Prostate gland (tissue), 2 donors: ENCODE measurements at regions not wholly inside any gene's neighbourhood (a gene's known extent, or its start where the extent isn't known, plus 50 kb on each side); places are given as distances from the start of the nearest gene placed in this dataset.

Source experiments
- POLR2A ChIP-seq: fragments of 450-650 bp; IDR thresholded peaks from one replicate; pipeline ENCODE4 v1.6.1; 2016; ENCODE audit warnings: antibody characterized with exemption, mild to moderate bottlenecking
- POLR2AphosphoS5 ChIP-seq: sonication (generic); formaldehyde crosslinking; IDR thresholded peaks from one replicate; pipeline ENCODE4 v1.6.1; 2017; ENCODE audit warnings: antibody characterized with exemption
- TF ChIP-seq, protein P1 (sequence below), 4 experiments: fragments of 200-600 bp in 2 of 4; fragments of 450-650 bp in 2 of 4; sonication (generic) in 2 of 4; IDR thresholded peaks; 1 replicate in 3 of 4; 2 replicates in 1 of 4; pipeline ENCODE4 v1.5.1; 2016 to 2019; ENCODE audit warnings: antibody characterized with exemption in 4 of 4, mild to moderate bottlenecking in 2 of 4, moderate library complexity in 2 of 4

GRCh38 chr20:40806929-40807820, 118.1 kb upstream of the MAFB start:
- TF ChIP-seq, protein P1, sequence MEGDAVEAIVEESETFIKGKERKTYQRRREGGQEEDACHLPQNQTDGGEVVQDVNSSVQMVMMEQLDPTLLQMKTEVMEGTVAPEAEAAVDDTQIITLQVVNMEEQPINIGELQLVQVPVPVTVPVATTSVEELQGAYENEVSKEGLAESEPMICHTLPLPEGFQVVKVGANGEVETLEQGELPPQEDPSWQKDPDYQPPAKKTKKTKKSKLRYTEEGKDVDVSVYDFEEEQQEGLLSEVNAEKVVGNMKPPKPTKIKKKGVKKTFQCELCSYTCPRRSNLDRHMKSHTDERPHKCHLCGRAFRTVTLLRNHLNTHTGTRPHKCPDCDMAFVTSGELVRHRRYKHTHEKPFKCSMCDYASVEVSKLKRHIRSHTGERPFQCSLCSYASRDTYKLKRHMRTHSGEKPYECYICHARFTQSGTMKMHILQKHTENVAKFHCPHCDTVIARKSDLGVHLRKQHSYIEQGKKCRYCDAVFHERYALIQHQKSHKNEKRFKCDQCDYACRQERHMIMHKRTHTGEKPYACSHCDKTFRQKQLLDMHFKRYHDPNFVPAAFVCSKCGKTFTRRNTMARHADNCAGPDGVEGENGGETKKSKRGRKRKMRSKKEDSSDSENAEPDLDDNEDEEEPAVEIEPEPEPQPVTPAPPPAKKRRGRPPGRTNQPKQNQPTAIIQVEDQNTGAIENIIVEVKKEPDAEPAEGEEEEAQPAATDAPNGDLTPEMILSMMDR (IDR thresholded peaks at IDR 0.05) = no peak
- TF ChIP-seq POLR2A (no peak), POLR2AphosphoS5 (no peak)
